Panc1 (cell line): ENCODE measurements at regions not wholly inside any gene's neighbourhood (a gene's known extent, or its start where the extent isn't known, plus 50 kb on each side); places are given as distances from the start of the nearest gene placed in this dataset.

Experiments
- ATAC-seq: fragments of 200-7000 bp; cut with Tn5 transposase; 2 replicates; pipeline ENCODE4 v1.9.1; 2020; ENCODE audit warnings: mild to moderate bottlenecking, moderate library complexity
- BruUV-seq: library from RNA; stranded (reverse); fragments of 400-500 nt; replicated peaks from 2 replicates; lab custom pipeline; 2021; lab: Mats Ljungman, UMichigan
- CTCF ChIA-PET: fragments of 300-600 bp; sonication (Branson Sonifier 250); formaldehyde crosslinking; loops from one replicate; lab custom pipeline; 2022; ENCODE audit warnings: antibody characterized with exemption; lab: Charles Lee
- POLR2A ChIA-PET: fragments of 300-600 bp; sonication (Branson Sonifier 250); formaldehyde crosslinking; loops from one replicate; lab custom pipeline; 2022; ENCODE audit warnings: antibody characterized with exemption; lab: Charles Lee
- DNase-seq: peaks from one replicate; pipeline ENCODE4 v3.0.0-alpha.2; 2010; ENCODE audit warnings: low read depth, low spot score
- H3K27ac ChIP-seq: 2 replicates; pipeline ENCODE4 v1.5.1; 2011; ENCODE audit warnings: mild to moderate bottlenecking, low read length, inconsistent platforms
- H3K27me3 ChIP-seq: fragments of 200-500 bp; sonication (Bioruptor generic); 2 replicates; pipeline ENCODE4 v1.6.0; 2014; ENCODE audit warnings: low read length, inconsistent platforms; ENCODE audit not compliant: control insufficient read depth, insufficient read depth
- H3K36me3 ChIP-seq: fragments of 200-500 bp; sonication (Bioruptor generic); 2 replicates; pipeline ENCODE4 v1.5.1; 2014; ENCODE audit warnings: inconsistent platforms, mild to moderate bottlenecking, low read length, moderate library complexity; ENCODE audit not compliant: control insufficient read depth, insufficient read depth
- H3K4me1 ChIP-seq: 2 replicates; pipeline ENCODE4 v1.5.1; 2011; ENCODE audit warnings: inconsistent platforms, mild to moderate bottlenecking, low read length, moderate library complexity; ENCODE audit not compliant: control insufficient read depth, insufficient read depth
- H3K4me3 ChIP-seq, 2 experiments: 2 replicates each; pipeline ENCODE4 v1.5.1; 2011 to 2012; ENCODE audit warnings: low read depth in 2 of 2, low read length in 2 of 2, mild to moderate bottlenecking in 2 of 2, inconsistent platforms in 1 of 2, moderate library complexity in 1 of 2
- H3K9me3 ChIP-seq: fragments of 200-500 bp; sonication (Bioruptor generic); 2 replicates; pipeline ENCODE4 v1.5.1; 2014; ENCODE audit warnings: low read depth, mild to moderate bottlenecking, inconsistent platforms, low read length, moderate library complexity; ENCODE audit not compliant: control insufficient read depth, insufficient read depth
- CTCF ChIP-seq: fragments of 450-650 bp; IDR thresholded peaks from 2 replicates; pipeline ENCODE4 v1.5.1; 2017; ENCODE audit warnings: mild to moderate bottlenecking
- POLR2AphosphoS5 ChIP-seq: IDR thresholded peaks from 2 replicates; pipeline ENCODE4 v1.6.1; 2012; ENCODE audit warnings: mild to moderate bottlenecking, low read depth, low read length, moderate library complexity
- REST ChIP-seq, 2 experiments: IDR thresholded peaks; 2 replicates each; pipeline ENCODE4 v1.6.1; 2011 to 2012; ENCODE audit warnings: low read depth in 2 of 2, control low read depth in 1 of 2, low read length in 1 of 2, mild to moderate bottlenecking in 1 of 2, moderate library complexity in 1 of 2; ENCODE audit not compliant: insufficient read depth in 1 of 2
- SIN3A ChIP-seq: IDR thresholded peaks from 2 replicates; pipeline ENCODE4 v1.6.1; 2012; ENCODE audit warnings: low read depth, mild to moderate bottlenecking, low read length, moderate library complexity, borderline replicate concordance; ENCODE audit not compliant: insufficient read depth
- TCF7L2 ChIP-seq: IDR thresholded peaks from 2 replicates; pipeline ENCODE4 v1.6.1; 2011; ENCODE audit warnings: mild to moderate bottlenecking, low read depth, low read length, inconsistent platforms
- in situ Hi-C: cut with HindIII; loops from 2 replicates; pipeline ENCODE4 v1.10.0; 2016; ENCODE audit warnings: low sequenced_read_pairs, low pct_unique_long_range_greater_than_20kb
- intact Hi-C: fragments of 100-400 bp; cut with micrococcal nuclease; formaldehyde crosslinking; loops from one replicate; pipeline ENCODE4 v1.10.0; 2022; ENCODE audit not compliant: unreplicated experiment

GRCh38 chr7:25399000-25399750, 170.9 kb upstream of the NPVF start:
- DNase-seq (no peak), ATAC-seq (no peak)
- no peaks in the 10 kb centered on the region for H3K9me3 ChIP-seq
- in situ Hi-C loops (no loop called here), intact Hi-C loops (no loop called here)
- H3K27ac ChIP-seq: no peak overlapping the region
- H3K4me3 ChIP-seq: no peak overlapping the region
- POLR2A ChIA-PET: no interaction called here
- no peaks in the 10 kb centered on the region for H3K36me3 ChIP-seq
- CTCF ChIA-PET: interaction anchor here (0.7 kb wide), 1 partner anchor 802 kb away, joined by 13 read pairs; the partner anchor contains the start of gene CBX3
- H3K27me3 ChIP-seq: peaks cover 8% of the 10 kb centered on the region; the same call in 1 of the 2 replicates
- TF ChIP-seq CTCF (no peak), SIN3A (no peak), TCF7L2 (no peak), POLR2AphosphoS5 (no peak), REST (IDR thresholded peaks at IDR 0.05; ENCODE audit: insufficient read depth in 1 of 2, low read depth in 2 of 2, low read length in 1 of 2) (no peak)
- BruUV-seq: no TSS peak
- no peaks in the 10 kb centered on the region for H3K4me1 ChIP-seq

GRCh38 chr7:25402532-25402931, 174.2 kb upstream of the NPVF start:
- Histone ChIP-seq H3K36me3 (no peaks in the 10 kb centered on the region), H3K4me1 (no peaks in the 10 kb centered on the region), H3K9me3 (no peaks in the 10 kb centered on the region), H3K27me3 (0 out of 2 replicates have a peak, but pooled peaks cover 2% of the 10 kb centered on the region), H3K4me3 (no peak overlapping the region), H3K27ac (no peak overlapping the region)
- in situ Hi-C loops: no loop called here
- ChIA-PET CTCF (no interaction called here), POLR2A (no interaction called here)
- intact Hi-C loops: no loop called here
- BruUV-seq: no TSS peak
- DNase-seq (no peak), ATAC-seq (no peak)
- TF ChIP-seq TCF7L2 (no peak), CTCF (no peak), REST (IDR thresholded peaks at IDR 0.05; ENCODE audit: insufficient read depth in 1 of 2, low read depth in 2 of 2, low read length in 1 of 2) (no peak), SIN3A (no peak), POLR2AphosphoS5 (no peak)
